ENCODE measurements at regions not wholly inside any gene's neighbourhood (a gene's known extent, or its start where the extent isn't known, plus 50 kb on each side); places are given as distances from the start of the nearest gene placed in this dataset.

DNA sequence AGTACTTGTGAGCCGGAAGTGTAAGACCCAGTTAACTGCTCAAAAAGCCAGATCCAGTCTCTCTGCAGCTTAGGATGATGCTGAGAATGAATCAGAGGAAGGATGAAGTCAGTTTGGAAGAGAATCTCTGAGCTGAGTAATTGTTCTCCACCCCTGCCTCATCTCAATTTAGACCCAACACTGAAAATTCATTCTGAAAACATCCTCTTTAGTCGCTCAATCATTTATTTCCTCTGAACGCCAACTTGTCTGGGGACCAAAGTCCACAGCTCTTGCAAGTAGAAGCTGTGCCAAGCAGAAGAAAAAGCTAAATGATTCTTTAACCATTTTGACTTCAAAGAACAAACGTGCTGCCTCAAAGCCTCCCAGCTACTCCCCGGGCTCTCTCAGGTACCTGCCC is 177.1 kb upstream of the KLHL29 start:
- Histone ChIP-seq H3K4me3 (ENCODE audit: low read length) (no peak overlapping the region), H3K27me3 (ENCODE audit: control insufficient read depth, insufficient read depth, low read length) (peaks cover 14% of the 10 kb centered on the region), H3K4me1 (ENCODE audit: control insufficient read depth, insufficient read depth, low read length) (no peaks in the 10 kb centered on the region), H3K9ac (ENCODE audit: low read depth, low read length) (no peak overlapping the region), H3K36me3 (ENCODE audit: insufficient read depth, low read length) (no peaks in the 10 kb centered on the region), H3K9me3 (replicated peaks; ENCODE audit: low read length) (no peaks in the 10 kb centered on the region), H3K4me2 (ENCODE audit: low read length) (no peak overlapping the region)

DNA sequence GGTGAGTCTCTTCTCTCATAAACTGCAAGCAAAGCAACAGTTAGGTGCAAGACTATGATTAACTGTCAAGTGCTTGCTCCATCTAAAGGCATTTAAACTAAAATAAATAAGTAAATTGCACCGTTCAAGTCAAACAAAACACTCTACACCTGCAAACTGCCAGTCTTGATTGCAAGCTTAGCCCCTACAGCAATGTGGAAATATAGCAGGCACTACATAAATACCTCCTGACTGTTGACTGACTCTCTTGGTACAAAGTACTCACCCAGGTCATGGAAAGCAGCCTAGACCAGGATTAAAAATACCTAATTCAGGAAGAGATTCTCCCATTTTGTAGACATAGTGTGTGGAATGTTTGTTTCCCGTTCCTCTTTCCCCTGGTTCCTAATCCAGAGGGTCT is 176.6 kb upstream of the KLHL29 start:
- Histone ChIP-seq H3K4me3 (ENCODE audit: low read length) (no peak overlapping the region), H3K9ac (ENCODE audit: low read depth, low read length) (no peak overlapping the region), H3K27me3 (ENCODE audit: control insufficient read depth, insufficient read depth, low read length) (peaks cover 14% of the 10 kb centered on the region), H3K36me3 (ENCODE audit: insufficient read depth, low read length) (no peaks in the 10 kb centered on the region), H3K4me2 (ENCODE audit: low read length) (no peak overlapping the region), H3K4me1 (ENCODE audit: control insufficient read depth, insufficient read depth, low read length) (no peaks in the 10 kb centered on the region), H3K9me3 (replicated peaks; ENCODE audit: low read length) (no peaks in the 10 kb centered on the region)

DNA sequence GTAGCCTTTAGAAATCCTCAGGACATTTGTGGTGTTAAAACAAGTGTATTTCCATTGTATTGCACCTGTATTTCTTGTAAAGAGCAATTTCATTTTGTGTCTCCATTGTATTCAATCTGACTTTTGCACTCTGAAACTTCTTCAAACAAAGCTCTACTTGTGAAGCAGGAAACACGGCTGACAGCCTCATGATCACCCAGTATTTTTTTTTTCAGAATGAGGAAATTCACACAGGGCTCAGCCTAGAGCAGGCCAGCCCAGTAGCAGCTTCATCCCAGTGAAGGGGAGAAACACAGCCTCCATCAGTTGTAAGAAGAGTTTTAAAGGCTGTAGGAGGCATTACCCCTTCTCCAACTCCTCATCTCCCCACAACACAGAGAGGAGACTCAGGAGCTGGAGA is 175.9 kb upstream of the KLHL29 start:
- no peak overlapping the region for H3K9ac ChIP-seq (ENCODE audit: low read depth, low read length)
- H3K4me2 ChIP-seq (ENCODE audit: low read length): no peak overlapping the region
- H3K4me3 ChIP-seq (ENCODE audit: low read length): no peak overlapping the region
- H3K36me3 ChIP-seq (ENCODE audit: insufficient read depth, low read length): no peaks in the 10 kb centered on the region
- no peaks in the 10 kb centered on the region for H3K9me3 ChIP-seq (replicated peaks; ENCODE audit: low read length)
- H3K4me1 ChIP-seq (ENCODE audit: control insufficient read depth, insufficient read depth, low read length): no peaks in the 10 kb centered on the region
- H3K27me3 ChIP-seq (ENCODE audit: control insufficient read depth, insufficient read depth, low read length): peaks cover 14% of the 10 kb centered on the region

GRCh38 chr2:23211987-23212583 is 172.9 kb upstream of the KLHL29 start:
- Histone ChIP-seq H3K9me3 (replicated peaks; ENCODE audit: low read length) (no peaks in the 10 kb centered on the region), H3K4me1 (ENCODE audit: control insufficient read depth, insufficient read depth, low read length) (no peaks in the 10 kb centered on the region), H3K4me2 (ENCODE audit: low read length) (no peak overlapping the region), H3K36me3 (ENCODE audit: insufficient read depth, low read length) (no peaks in the 10 kb centered on the region), H3K4me3 (ENCODE audit: low read length) (no peak overlapping the region), H3K27me3 (ENCODE audit: control insufficient read depth, insufficient read depth, low read length) (peaks cover 9% of the 10 kb centered on the region), H3K9ac (ENCODE audit: low read depth, low read length) (no peak overlapping the region)

GRCh38 chr2:23213196-23213595 is 171.8 kb upstream of the KLHL29 start:
- no peak overlapping the region for H3K9ac ChIP-seq (ENCODE audit: low read depth, low read length)
- no peak overlapping the region for H3K4me3 ChIP-seq (ENCODE audit: low read length)
- no peak overlapping the region for H3K4me2 ChIP-seq (ENCODE audit: low read length)
- no peaks in the 10 kb centered on the region for H3K4me1 ChIP-seq (ENCODE audit: control insufficient read depth, insufficient read depth, low read length)
- H3K36me3 ChIP-seq (ENCODE audit: insufficient read depth, low read length): no peaks in the 10 kb centered on the region
- H3K27me3 ChIP-seq (ENCODE audit: control insufficient read depth, insufficient read depth, low read length): peaks cover 9% of the 10 kb centered on the region
- no peaks in the 10 kb centered on the region for H3K9me3 ChIP-seq (replicated peaks; ENCODE audit: low read length)

GRCh38 chr2:23215016-23215415 is 170.0 kb upstream of the KLHL29 start:
- Histone ChIP-seq H3K4me2 (ENCODE audit: low read length) (no peak overlapping the region), H3K9ac (ENCODE audit: low read depth, low read length) (no peak overlapping the region), H3K36me3 (ENCODE audit: insufficient read depth, low read length) (no peaks in the 10 kb centered on the region), H3K27me3 (ENCODE audit: control insufficient read depth, insufficient read depth, low read length) (peaks cover 9% of the 10 kb centered on the region), H3K9me3 (replicated peaks; ENCODE audit: low read length) (no peaks in the 10 kb centered on the region), H3K4me3 (ENCODE audit: low read length) (no peak overlapping the region), H3K4me1 (ENCODE audit: control insufficient read depth, insufficient read depth, low read length) (no peaks in the 10 kb centered on the region)

- no peak overlapping the region for H3K4me2 ChIP-seq (ENCODE audit: low read length)
- H3K4me3 ChIP-seq (ENCODE audit: low read length): no peak overlapping the region
- H3K36me3 ChIP-seq (ENCODE audit: insufficient read depth, low read length): no peaks in the 10 kb centered on the region
- no peaks in the 10 kb centered on the region for H3K4me1 ChIP-seq (ENCODE audit: control insufficient read depth, insufficient read depth, low read length)
- H3K9me3 ChIP-seq (replicated peaks; ENCODE audit: low read length): no peaks in the 10 kb centered on the region
- H3K9ac ChIP-seq (ENCODE audit: low read depth, low read length): no peak overlapping the region
- no peaks in the 10 kb centered on the region for H3K27me3 ChIP-seq (ENCODE audit: control insufficient read depth, insufficient read depth, low read length)
Observed at GRCh38 chr2:23219666-23220065, 165.3 kb upstream of the KLHL29 start.

GRCh38 chr2:23220513-23221094 is 164.4 kb upstream of the KLHL29 start:
- no peak overlapping the region for H3K4me3 ChIP-seq (ENCODE audit: low read length)
- H3K9me3 ChIP-seq (replicated peaks; ENCODE audit: low read length): no peaks in the 10 kb centered on the region
- H3K9ac ChIP-seq (ENCODE audit: low read depth, low read length): no peak overlapping the region
- no peaks in the 10 kb centered on the region for H3K27me3 ChIP-seq (ENCODE audit: control insufficient read depth, insufficient read depth, low read length)
- H3K36me3 ChIP-seq (ENCODE audit: insufficient read depth, low read length): no peaks in the 10 kb centered on the region
- H3K4me1 ChIP-seq (ENCODE audit: control insufficient read depth, insufficient read depth, low read length): no peaks in the 10 kb centered on the region
- no peak overlapping the region for H3K4me2 ChIP-seq (ENCODE audit: low read length)

GRCh38 chr2:23221236-23221635 is 163.7 kb upstream of the KLHL29 start:
- no peak overlapping the region for H3K4me2 ChIP-seq (ENCODE audit: low read length)
- H3K9me3 ChIP-seq (replicated peaks; ENCODE audit: low read length): no peaks in the 10 kb centered on the region
- no peaks in the 10 kb centered on the region for H3K4me1 ChIP-seq (ENCODE audit: control insufficient read depth, insufficient read depth, low read length)
- H3K9ac ChIP-seq (ENCODE audit: low read depth, low read length): no peak overlapping the region
- no peaks in the 10 kb centered on the region for H3K27me3 ChIP-seq (ENCODE audit: control insufficient read depth, insufficient read depth, low read length)
- H3K36me3 ChIP-seq (ENCODE audit: insufficient read depth, low read length): no peaks in the 10 kb centered on the region
- no peak overlapping the region for H3K4me3 ChIP-seq (ENCODE audit: low read length)

DNA sequence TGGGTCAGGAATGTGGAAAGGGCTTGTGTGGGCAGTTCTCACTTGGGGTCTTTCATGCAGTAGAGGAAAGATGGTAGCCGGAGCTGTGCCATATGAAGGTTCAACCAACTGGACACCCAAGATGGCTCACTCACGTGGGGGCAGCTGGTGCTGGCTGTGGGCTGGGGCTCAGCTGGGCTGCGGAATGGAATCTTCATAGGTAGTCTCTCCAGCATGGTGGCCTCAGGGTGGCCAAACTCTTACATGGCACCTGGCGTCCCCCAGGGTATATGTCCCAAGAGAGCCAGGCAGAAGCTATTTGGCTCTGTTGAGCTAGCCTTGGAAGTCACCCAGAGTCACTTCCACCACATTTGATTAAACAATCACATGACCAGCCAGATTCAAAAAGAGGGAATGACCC is 163.1 kb upstream of the KLHL29 start:
- no peaks in the 10 kb centered on the region for H3K36me3 ChIP-seq (ENCODE audit: insufficient read depth, low read length)
- H3K9me3 ChIP-seq (replicated peaks; ENCODE audit: low read length): no peaks in the 10 kb centered on the region
- no peak overlapping the region for H3K4me2 ChIP-seq (ENCODE audit: low read length)
- no peak overlapping the region for H3K4me3 ChIP-seq (ENCODE audit: low read length)
- no peaks in the 10 kb centered on the region for H3K4me1 ChIP-seq (ENCODE audit: control insufficient read depth, insufficient read depth, low read length)
- H3K9ac ChIP-seq (ENCODE audit: low read depth, low read length): no peak overlapping the region
- H3K27me3 ChIP-seq (ENCODE audit: control insufficient read depth, insufficient read depth, low read length): no peaks in the 10 kb centered on the region

- H3K27me3 ChIP-seq (ENCODE audit: control insufficient read depth, insufficient read depth, low read length): no peaks in the 10 kb centered on the region
- no peak overlapping the region for H3K4me2 ChIP-seq (ENCODE audit: low read length)
- H3K4me1 ChIP-seq (ENCODE audit: control insufficient read depth, insufficient read depth, low read length): no peaks in the 10 kb centered on the region
- no peak overlapping the region for H3K4me3 ChIP-seq (ENCODE audit: low read length)
- no peaks in the 10 kb centered on the region for H3K36me3 ChIP-seq (ENCODE audit: insufficient read depth, low read length)
- H3K9me3 ChIP-seq (replicated peaks; ENCODE audit: low read length): no peaks in the 10 kb centered on the region
- no peak overlapping the region for H3K9ac ChIP-seq (ENCODE audit: low read depth, low read length)
Observed at GRCh38 chr2:23230885-23231284, 154.1 kb upstream of the KLHL29 start.

- Histone ChIP-seq H3K4me3 (ENCODE audit: low read length) (no peak overlapping the region), H3K9ac (ENCODE audit: low read depth, low read length) (no peak overlapping the region), H3K4me2 (ENCODE audit: low read length) (no peak overlapping the region), H3K9me3 (replicated peaks; ENCODE audit: low read length) (no peaks in the 10 kb centered on the region), H3K36me3 (ENCODE audit: insufficient read depth, low read length) (no peaks in the 10 kb centered on the region), H3K4me1 (ENCODE audit: control insufficient read depth, insufficient read depth, low read length) (no peaks in the 10 kb centered on the region), H3K27me3 (ENCODE audit: control insufficient read depth, insufficient read depth, low read length) (peaks cover 3% of the 10 kb centered on the region)
Observed at GRCh38 chr2:23231865-23232264, 153.1 kb upstream of the KLHL29 start.

Data from skeletal muscle satellite cell (primary cell).